ENCODE measurements at regions not wholly inside any gene's neighbourhood (a gene's known extent, or its start where the extent isn't known, plus 50 kb on each side); places are given as distances from the start of the nearest gene placed in this dataset.

- POLR2A ChIA-PET (ENCODE audit: unreplicated experiment), result no interaction called here
- no peaks in the 10 kb centered on the region for H4K20me1 ChIP-seq (ENCODE audit: low read length)
- no peaks in the 10 kb centered on the region for H3K36me3 ChIP-seq (ENCODE audit: low read depth, low read length)
- H3K79me2 ChIP-seq (ENCODE audit: low read length), result no peaks in the 10 kb centered on the region
- no peak overlapping the region for H2AFZ ChIP-seq (ENCODE audit: low read length)
- intact Hi-C loops (cut with micrococcal nuclease), result no loop called here
- H3K4me2 ChIP-seq (ENCODE audit: low read length), result no peak overlapping the region
- no peak overlapping the region for H3K4me3 ChIP-seq (ENCODE audit: low read length)
- peaks cover 10% of the 10 kb centered on the region for H3K4me1 ChIP-seq (ENCODE audit: insufficient read depth, low read length)
- CTCF ChIA-PET, result no interaction called here
- H3F3A ChIP-seq (ENCODE audit: low read length, unreplicated experiment), result no peaks in the 10 kb centered on the region
- no peaks in the 10 kb centered on the region for H3K27me3 ChIP-seq (ENCODE audit: low read length)
- H3K27ac ChIP-seq (ENCODE audit: low read length), result no peak overlapping the region
- H3K9me2 ChIP-seq (replicated peaks; ENCODE audit: low read length), result no peaks in the 10 kb centered on the region
- no peak overlapping the region for H3K9ac ChIP-seq (ENCODE audit: low read length)
- no peak for DNase-seq
- no TSS peak for BruUV-seq (replicated peaks)
- no peaks in the 10 kb centered on the region for H3K9me3 ChIP-seq (ENCODE audit: low read length)
- TF ChIP-seq EZH2 (IDR thresholded peaks at IDR 0.05; ENCODE audit: low read length, unreplicated experiment) (no peak), CTCF (conservative IDR thresholded peaks at IDR 0.05; ENCODE audit: low read depth, low read length) (no peak), EZH2phosphoT487 (IDR thresholded peaks at IDR 0.05; ENCODE audit: borderline replicate concordance, low read length) (no peak)
- ATAC-seq, result peak; percentile 27; the same call in 1 of the 2 replicates
Observed at GRCh38 chr13:106354961-106355360, 180.5 kb downstream of the EFNB2 start.

- no peaks in the 10 kb centered on the region for H3K79me2 ChIP-seq (ENCODE audit: low read length)
- H3K9me2 ChIP-seq (replicated peaks; ENCODE audit: low read length), result no peaks in the 10 kb centered on the region
- no peaks in the 10 kb centered on the region for H4K20me1 ChIP-seq (ENCODE audit: low read length)
- BruUV-seq (replicated peaks), result no TSS peak
- H3K4me1 ChIP-seq (ENCODE audit: insufficient read depth, low read length), result peaks cover 25% of the 10 kb centered on the region
- no peak for TF ChIP-seq EZH2 (IDR thresholded peaks at IDR 0.05; ENCODE audit: low read length, unreplicated experiment)
- no peak for TF ChIP-seq CTCF (conservative IDR thresholded peaks at IDR 0.05; ENCODE audit: low read depth, low read length)
- TF ChIP-seq EZH2phosphoT487 (IDR thresholded peaks at IDR 0.05; ENCODE audit: borderline replicate concordance, low read length), result no peak
- H2AFZ ChIP-seq (ENCODE audit: low read length), result no peak overlapping the region
- no peak overlapping the region for H3K27ac ChIP-seq (ENCODE audit: low read length)
- ChIA-PET CTCF (no interaction called here), POLR2A (ENCODE audit: unreplicated experiment) (no interaction called here)
- H3K36me3 ChIP-seq (ENCODE audit: low read depth, low read length), result no peaks in the 10 kb centered on the region
- no peaks in the 10 kb centered on the region for H3K27me3 ChIP-seq (ENCODE audit: low read length)
- no peak for DNase-seq
- no peak overlapping the region for H3K9ac ChIP-seq (ENCODE audit: low read length)
- ATAC-seq, result no peak
- intact Hi-C loops (cut with micrococcal nuclease), result no loop called here
- no peak overlapping the region for H3K4me2 ChIP-seq (ENCODE audit: low read length)
- no peaks in the 10 kb centered on the region for H3K9me3 ChIP-seq (ENCODE audit: low read length)
- H3F3A ChIP-seq (ENCODE audit: low read length, unreplicated experiment), result no peaks in the 10 kb centered on the region
- no peak overlapping the region for H3K4me3 ChIP-seq (ENCODE audit: low read length)
Observed at GRCh38 chr13:106352850-106353249, 182.6 kb downstream of the EFNB2 start.

- Histone ChIP-seq H3K27me3 (ENCODE audit: low read length) (no peaks in the 10 kb centered on the region), H3K4me1 (ENCODE audit: insufficient read depth, low read length) (peaks cover 32% of the 10 kb centered on the region), H3K9me3 (ENCODE audit: low read length) (no peaks in the 10 kb centered on the region), H3K27ac (ENCODE audit: low read length) (no peak overlapping the region), H3K36me3 (ENCODE audit: low read depth, low read length) (no peaks in the 10 kb centered on the region), H3F3A (ENCODE audit: low read length, unreplicated experiment) (no peaks in the 10 kb centered on the region), H3K9ac (ENCODE audit: low read length) (no peak overlapping the region), H3K4me3 (ENCODE audit: low read length) (no peak overlapping the region), H3K9me2 (replicated peaks; ENCODE audit: low read length) (no peaks in the 10 kb centered on the region), H4K20me1 (ENCODE audit: low read length) (no peaks in the 10 kb centered on the region), H3K79me2 (ENCODE audit: low read length) (no peaks in the 10 kb centered on the region), H3K4me2 (ENCODE audit: low read length) (no peak overlapping the region), H2AFZ (ENCODE audit: low read length) (no peak overlapping the region)
- DNase-seq, result no peak
- ChIA-PET CTCF (no interaction called here), POLR2A (ENCODE audit: unreplicated experiment) (no interaction called here)
- BruUV-seq (replicated peaks), result no TSS peak
- intact Hi-C loops (cut with micrococcal nuclease), result no loop called here
- no peak for TF ChIP-seq EZH2phosphoT487 (IDR thresholded peaks at IDR 0.05; ENCODE audit: borderline replicate concordance, low read length)
- TF ChIP-seq EZH2 (IDR thresholded peaks at IDR 0.05; ENCODE audit: low read length, unreplicated experiment), result no peak
- no peak for TF ChIP-seq CTCF (conservative IDR thresholded peaks at IDR 0.05; ENCODE audit: low read depth, low read length)
- no peak for ATAC-seq
Observed at GRCh38 chr13:106351251-106351650, 184.2 kb downstream of the EFNB2 start.
